H54 (cell line): ENCODE measurements at regions not wholly inside any gene's neighbourhood (a gene's known extent, or its start where the extent isn't known, plus 50 kb on each side); places are given as distances from the start of the nearest gene placed in this dataset.

Experiments
- DNase-seq: peaks from one replicate; pipeline ENCODE4 v3.0.0; 2011; ENCODE audit warnings: low spot score, mixed read lengths; ENCODE audit not compliant: insufficient read length
- FAIRE-seq: peaks from 3 replicates; lab custom pipeline; 2011; peaks lifted over from hg19 to GRCh38; lab: Jason Lieb, UNC
- POLR2A ChIP-seq: IDR thresholded peaks from 2 replicates; pipeline ENCODE4 v1.6.1; 2011; ENCODE audit warnings: low read depth, mild to moderate bottlenecking, low read length

DNA sequence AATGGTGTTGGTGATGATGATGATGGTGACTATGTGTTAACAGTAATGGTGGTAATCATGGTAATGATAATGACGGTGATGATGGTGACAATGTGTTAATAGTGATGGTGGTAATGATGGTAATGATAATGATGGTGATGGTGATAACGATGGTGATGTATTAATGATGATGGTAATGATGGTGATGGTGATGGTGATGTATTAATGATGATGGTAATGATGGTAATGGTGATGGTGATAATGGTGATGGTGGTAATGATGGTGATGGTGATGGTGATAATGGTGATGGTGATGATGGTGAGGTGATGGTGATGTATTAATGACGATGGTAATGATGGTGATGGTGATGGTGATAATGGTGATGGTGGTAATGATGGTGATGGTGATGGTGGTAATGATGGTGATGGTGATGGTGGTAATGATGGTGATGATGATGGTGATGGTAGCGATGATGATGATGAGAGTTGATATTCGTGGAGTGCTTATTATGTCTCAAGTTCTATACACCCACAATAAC lies 212.8 kb upstream of the NCKAP5 start:
- no peak for DNase-seq
- no peak for TF ChIP-seq POLR2A
- no peak for FAIRE-seq

GRCh38 chr2:133787207-133787606 lies 218.9 kb upstream of the NCKAP5 start:
- DNase-seq, result no peak
- no peak for TF ChIP-seq POLR2A
- no peak for FAIRE-seq

GRCh38 chr2:133787651-133788050 lies 219.4 kb upstream of the NCKAP5 start:
- DNase-seq (no peak), FAIRE-seq (no peak)
- TF ChIP-seq POLR2A, result no peak

- DNase-seq (no peak), FAIRE-seq (no peak)
- no peak for TF ChIP-seq POLR2A
Measured at GRCh38 chr2:133788386-133788785, 220.1 kb upstream of the NCKAP5 start.

DNA sequence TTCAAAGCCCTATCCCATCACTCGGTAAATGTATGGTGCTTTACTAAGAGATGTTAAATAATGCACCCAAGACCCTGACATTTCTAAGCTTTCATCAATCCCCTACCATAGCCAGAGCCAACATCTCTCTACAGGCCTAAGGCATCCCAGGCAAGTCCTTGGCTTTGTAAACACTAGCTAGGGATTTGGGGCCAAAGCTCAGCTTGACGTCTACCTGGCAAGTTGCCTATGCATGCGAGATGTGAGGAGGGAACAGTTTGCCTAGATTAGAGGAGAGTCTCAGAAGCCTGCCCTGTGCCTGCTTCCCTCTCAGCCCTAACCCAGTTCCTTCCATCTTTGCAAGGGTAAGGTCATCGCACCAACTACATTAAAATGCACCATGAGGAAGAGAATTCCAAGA lies 221.5 kb upstream of the NCKAP5 start:
- no peak for FAIRE-seq

DNA sequence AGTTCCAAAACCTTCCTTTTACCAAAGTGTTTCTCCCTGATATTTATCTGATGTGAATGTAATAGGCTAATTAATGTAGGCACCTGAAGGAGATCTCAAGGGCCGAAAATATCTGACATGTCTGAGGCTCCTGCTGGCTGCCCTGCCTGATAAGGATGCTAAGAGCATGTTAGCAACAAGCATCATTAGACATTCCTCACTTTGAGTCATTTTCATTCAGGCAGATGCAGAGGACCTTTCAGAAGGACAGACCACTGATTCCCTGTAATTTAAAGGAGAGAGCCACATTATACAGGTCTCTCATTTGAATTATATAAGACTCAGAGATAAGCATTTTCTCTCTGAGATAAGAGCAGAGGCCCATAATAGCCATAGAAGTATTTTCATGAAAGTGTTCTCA lies 222.4 kb upstream of the NCKAP5 start:
- no peak for TF ChIP-seq POLR2A
- DNase-seq, result no peak
- no peak for FAIRE-seq

More for the DNA sequence above, 221.5 kb upstream of the NCKAP5 start:
- TF ChIP-seq POLR2A, result no peak
- DNase-seq, result no peak

DNA sequence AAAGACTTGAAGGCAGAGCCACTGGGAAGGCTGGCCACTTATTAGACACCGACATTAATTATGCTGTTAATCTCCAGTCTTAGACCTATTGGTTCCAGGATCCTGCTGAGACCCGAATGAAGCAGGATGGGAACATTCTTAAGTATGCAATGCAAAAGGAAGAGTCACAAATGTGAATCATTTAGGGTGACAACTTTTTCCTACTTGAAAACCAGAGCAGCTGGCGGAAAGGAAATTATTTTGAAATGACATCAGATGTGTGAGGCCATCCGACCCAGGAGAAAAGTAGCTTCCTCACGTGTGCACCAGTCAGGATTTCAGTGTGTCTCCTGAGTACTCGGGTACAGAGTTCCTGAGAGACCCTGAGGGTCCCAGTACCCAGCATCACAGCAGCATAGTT lies 222.9 kb upstream of the NCKAP5 start:
- no peak for DNase-seq
- TF ChIP-seq POLR2A, result no peak
- FAIRE-seq, result no peak

DNA sequence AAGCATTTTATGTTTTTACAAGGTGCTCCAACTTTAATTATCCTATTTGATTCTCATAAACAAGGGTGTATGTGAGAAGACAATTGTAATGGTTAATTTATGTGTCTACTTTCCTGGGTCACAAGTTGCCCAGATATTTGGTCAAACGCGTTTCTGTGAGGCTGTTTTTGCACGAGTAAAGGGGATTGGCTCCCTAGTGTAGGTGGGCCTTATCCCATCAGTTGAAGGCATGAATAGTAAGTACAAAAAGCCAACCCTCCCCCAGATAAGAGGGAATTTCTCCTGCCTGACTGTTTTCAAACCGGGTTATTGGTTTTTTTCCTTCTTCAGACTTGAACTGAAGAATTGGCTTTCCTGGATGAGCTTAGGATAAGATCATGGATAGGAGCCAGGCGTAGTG lies 224.0 kb upstream of the NCKAP5 start:
- no peak for TF ChIP-seq POLR2A
- no peak for FAIRE-seq
- no peak for DNase-seq

DNA sequence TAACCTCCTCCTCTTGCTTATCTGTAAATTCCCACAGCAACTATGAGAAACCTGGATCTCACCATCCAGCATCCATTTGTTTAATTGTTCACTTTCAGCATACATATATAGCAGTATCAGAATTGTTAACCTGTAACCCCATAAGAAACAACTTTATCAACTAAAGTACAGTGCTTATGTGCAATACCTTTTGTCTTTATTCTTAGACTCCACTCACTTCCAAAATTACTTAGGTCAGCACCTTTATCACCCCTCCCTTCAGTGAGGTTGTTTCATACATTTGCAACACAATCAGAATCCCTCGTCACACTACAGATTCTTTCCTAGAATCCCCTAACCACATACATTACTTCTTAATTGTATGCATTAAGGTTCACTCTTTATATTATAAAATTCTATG lies 225.9 kb upstream of the NCKAP5 start:
- TF ChIP-seq POLR2A, result no peak
- no peak for FAIRE-seq
- DNase-seq, result no peak

- TF ChIP-seq POLR2A, result no peak
- FAIRE-seq (no peak), DNase-seq (no peak)
Measured at GRCh38 chr2:133801946-133802345, 233.7 kb upstream of the NCKAP5 start.

- DNase-seq, result no peak
- TF ChIP-seq POLR2A, result no peak
- no peak for FAIRE-seq
Measured at GRCh38 chr2:133802409-133803039, 234.3 kb upstream of the NCKAP5 start.

GRCh38 chr2:133806564-133806963 lies 238.3 kb upstream of the NCKAP5 start:
- DNase-seq (no peak), FAIRE-seq (no peak)
- no peak for TF ChIP-seq POLR2A

DNA sequence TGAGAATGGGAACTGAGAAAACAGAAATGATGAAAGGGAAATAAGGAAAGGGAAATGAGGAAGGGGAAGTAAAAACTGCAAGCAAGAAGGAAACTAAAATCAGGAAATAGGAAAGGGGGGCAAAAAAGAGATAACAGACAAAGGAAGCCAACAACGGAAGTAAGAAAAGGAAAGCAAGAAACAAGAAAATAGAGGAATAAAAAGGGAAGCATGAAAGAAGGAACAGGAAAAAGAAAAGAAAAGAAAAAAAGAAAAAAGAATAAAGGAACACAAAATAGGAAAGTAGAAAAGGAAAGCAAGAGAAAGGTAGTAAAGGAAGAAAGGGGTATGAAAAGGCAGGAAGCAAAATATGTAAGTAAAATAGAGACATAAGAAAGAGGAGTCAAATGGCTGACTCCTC lies 241.2 kb upstream of the NCKAP5 start:
- TF ChIP-seq POLR2A, result no peak

GRCh38 chr2:133810559-133810958 lies 242.3 kb upstream of the NCKAP5 start:
- FAIRE-seq (no peak), DNase-seq (no peak)
- no peak for TF ChIP-seq POLR2A

More for the DNA sequence above, 241.2 kb upstream of the NCKAP5 start:
- DNase-seq (no peak), FAIRE-seq (no peak)

DNA sequence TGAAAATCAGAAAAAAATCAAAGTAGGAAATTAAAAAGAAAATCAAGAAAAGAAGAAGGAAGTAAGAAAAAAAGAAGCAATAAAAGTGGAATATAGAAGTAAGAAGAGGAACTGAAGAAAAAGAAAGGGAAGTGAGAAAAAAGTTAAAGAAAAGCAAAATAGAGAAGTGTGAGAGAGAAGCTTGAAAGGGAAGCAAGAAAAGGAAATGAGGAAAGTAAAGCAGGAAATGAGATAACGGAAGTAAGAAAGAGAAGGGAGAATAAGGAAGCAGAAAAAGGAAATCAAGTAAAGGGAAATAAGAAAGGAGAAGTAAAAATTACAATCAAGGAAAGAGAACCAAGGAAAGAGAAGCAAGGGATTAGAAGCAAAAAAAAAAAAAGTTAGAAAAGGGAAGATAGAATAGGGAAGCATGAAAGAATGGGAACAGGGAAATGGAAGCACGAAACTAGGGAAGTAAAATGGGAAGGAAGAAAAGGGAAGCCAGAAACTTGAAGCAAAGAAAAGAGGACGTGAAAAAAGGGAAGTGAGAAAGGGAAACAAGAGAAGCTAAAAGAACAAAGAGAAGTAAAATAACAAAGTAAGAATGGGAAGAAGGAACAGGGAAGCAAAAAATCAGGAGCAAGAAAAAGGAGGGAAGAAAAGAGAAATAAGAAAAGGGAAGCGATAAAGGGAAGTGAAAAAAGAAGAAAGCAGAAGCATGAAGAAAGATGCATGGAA lies 243.3 kb upstream of the NCKAP5 start:
- no peak for DNase-seq
- TF ChIP-seq POLR2A, result no peak
- no peak for FAIRE-seq
